HUES6 (cell line): ENCODE measurements at regions not wholly inside any gene's neighbourhood (a gene's known extent, or its start where the extent isn't known, plus 50 kb on each side); places are given as distances from the start of the nearest gene placed in this dataset.

Experiments used
- H3K27ac ChIP-seq: 2 replicates; pipeline ENCODE4 v1.7.0; 2013; ENCODE audit warnings: low read depth, mild to moderate bottlenecking, low read length, inconsistent platforms
- H3K27me3 ChIP-seq: 2 replicates; pipeline ENCODE4 v1.6.1; 2013; ENCODE audit warnings: low read length; ENCODE audit not compliant: control insufficient read depth, insufficient read depth
- H3K36me3 ChIP-seq: 2 replicates; pipeline ENCODE4 v1.6.1; 2013; ENCODE audit warnings: low read length; ENCODE audit not compliant: control insufficient read depth, insufficient read depth
- H3K4me1 ChIP-seq: 2 replicates; pipeline ENCODE4 v1.6.1; 2013; ENCODE audit warnings: low read length; ENCODE audit not compliant: control insufficient read depth, insufficient read depth
- H3K4me3 ChIP-seq: 2 replicates; pipeline ENCODE4 v1.5.1; 2013; ENCODE audit warnings: low read depth, low read length
- H3K9ac ChIP-seq: one replicate; pipeline ENCODE4 v1.6.1; 2013; ENCODE audit warnings: mild to moderate bottlenecking, low read length
- H3K9me3 ChIP-seq: 2 replicates; pipeline ENCODE4 v1.6.1; 2013; ENCODE audit warnings: low read depth, low read length; ENCODE audit not compliant: control insufficient read depth, insufficient read depth

DNA sequence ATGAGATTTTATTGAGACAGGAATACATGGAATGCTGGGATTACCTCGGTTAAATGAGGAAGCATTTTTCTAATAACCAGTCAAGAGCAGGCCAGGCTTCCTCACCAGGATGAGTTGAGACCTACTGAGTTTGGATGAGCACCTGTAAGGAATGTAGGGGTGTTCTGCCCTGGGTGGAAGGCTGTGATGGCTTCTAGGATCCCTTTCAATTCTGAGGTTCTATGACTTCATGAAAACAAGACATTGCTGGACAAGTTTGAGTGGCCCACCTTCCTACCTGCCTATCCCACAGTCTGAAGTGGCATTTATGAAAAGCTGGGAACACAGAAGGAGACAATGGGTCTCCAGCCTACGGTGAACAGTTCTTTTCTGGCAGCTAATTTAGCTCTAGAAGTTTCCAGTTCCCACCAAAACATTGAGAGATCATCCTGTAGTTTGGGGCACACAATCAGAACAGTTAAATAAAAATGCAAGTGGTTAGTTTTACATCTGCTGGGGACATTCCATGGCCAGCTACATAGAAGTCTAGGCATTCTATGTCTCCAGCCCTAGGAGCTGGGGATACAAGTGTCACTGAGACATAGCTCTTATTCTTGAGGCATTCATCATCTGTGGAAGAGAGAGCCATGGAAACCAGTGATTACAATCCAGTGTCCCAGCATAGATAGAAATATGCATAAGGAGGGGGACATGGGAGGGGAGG is 51.3 kb upstream of the TSPAN2 start:
- Histone ChIP-seq H3K4me3 (no peak overlapping the region), H3K9ac (no peak overlapping the region), H3K9me3 (no peaks in the 10 kb centered on the region), H3K36me3 (no peaks in the 10 kb centered on the region), H3K4me1 (peaks cover 3% of the 10 kb centered on the region; the same call in 1 of the 2 replicates), H3K27ac (no peak overlapping the region), H3K27me3 (no peaks in the 10 kb centered on the region)

GRCh38 chr1:115139381-115139780 is 50.1 kb upstream of the TSPAN2 start:
- H3K4me3 ChIP-seq: no peak overlapping the region
- H3K9ac ChIP-seq: no peak overlapping the region
- no peak overlapping the region for H3K27ac ChIP-seq
- no peaks in the 10 kb centered on the region for H3K36me3 ChIP-seq
- no peaks in the 10 kb centered on the region for H3K9me3 ChIP-seq
- peaks cover 3% of the 10 kb centered on the region; the same call in 1 of the 2 replicates for H3K4me1 ChIP-seq
- no peaks in the 10 kb centered on the region for H3K27me3 ChIP-seq
